Stomach (tissue), 4 donors: ENCODE measurements at regions not wholly inside any gene's neighbourhood (a gene's known extent, or its start where the extent isn't known, plus 50 kb on each side); places are given as distances from the start of the nearest gene placed in this dataset.

Experiments
- EP300 ChIP-seq: sonication (generic); formaldehyde crosslinking; IDR thresholded peaks from one replicate; pipeline ENCODE4 v1.6.1; 2017; ENCODE audit warnings: antibody characterized with exemption
- POLR2A ChIP-seq, 4 donors: fragments of 450-650 bp; IDR thresholded peaks; one replicate each; pipeline ENCODE4 v1.6.1; 2016; ENCODE audit warnings: antibody characterized with exemption in 4 of 4, control low read depth in 2 of 4, mild to moderate bottlenecking in 1 of 4, moderate library complexity in 1 of 4
- TF ChIP-seq, protein P1 (sequence below), 7 experiments: fragments of 450-650 bp in 4 of 7; fragments of 200-600 bp in 3 of 7; sonication (generic) in 3 of 7; IDR thresholded peaks; one replicate each; pipeline ENCODE4 v1.5.1; 2016 to 2019; ENCODE audit warnings: antibody characterized with exemption in 7 of 7, control low read depth in 2 of 7, mild to moderate bottlenecking in 1 of 7

DNA sequence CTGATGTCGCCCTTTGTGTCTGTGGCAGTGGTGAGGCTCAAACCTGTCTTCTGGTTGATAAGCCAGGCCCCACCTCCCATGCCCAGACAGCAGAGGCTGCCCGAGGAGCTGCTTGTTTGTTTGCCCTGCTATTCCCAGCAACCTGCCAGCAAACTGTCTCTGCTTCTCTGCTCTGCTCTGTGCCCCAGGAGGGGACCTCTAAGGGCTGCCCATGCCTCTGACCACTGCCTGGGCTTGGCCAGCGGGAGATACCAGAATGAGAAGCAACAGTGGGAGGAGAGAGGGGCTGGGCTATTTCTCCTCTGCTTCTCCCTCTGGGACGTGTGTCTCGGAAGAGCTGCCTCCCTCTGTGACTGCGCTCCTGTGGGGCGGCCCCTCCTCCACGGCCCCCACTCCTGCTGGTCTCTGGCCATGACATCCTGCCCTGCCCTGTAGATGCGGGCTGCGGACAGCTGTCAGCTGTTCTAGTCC, 213.1 kb downstream of the RPLP1 start:
- TF ChIP-seq POLR2A (IDR thresholded peaks at IDR 0.05) = no peak
- TF ChIP-seq, protein P1, sequence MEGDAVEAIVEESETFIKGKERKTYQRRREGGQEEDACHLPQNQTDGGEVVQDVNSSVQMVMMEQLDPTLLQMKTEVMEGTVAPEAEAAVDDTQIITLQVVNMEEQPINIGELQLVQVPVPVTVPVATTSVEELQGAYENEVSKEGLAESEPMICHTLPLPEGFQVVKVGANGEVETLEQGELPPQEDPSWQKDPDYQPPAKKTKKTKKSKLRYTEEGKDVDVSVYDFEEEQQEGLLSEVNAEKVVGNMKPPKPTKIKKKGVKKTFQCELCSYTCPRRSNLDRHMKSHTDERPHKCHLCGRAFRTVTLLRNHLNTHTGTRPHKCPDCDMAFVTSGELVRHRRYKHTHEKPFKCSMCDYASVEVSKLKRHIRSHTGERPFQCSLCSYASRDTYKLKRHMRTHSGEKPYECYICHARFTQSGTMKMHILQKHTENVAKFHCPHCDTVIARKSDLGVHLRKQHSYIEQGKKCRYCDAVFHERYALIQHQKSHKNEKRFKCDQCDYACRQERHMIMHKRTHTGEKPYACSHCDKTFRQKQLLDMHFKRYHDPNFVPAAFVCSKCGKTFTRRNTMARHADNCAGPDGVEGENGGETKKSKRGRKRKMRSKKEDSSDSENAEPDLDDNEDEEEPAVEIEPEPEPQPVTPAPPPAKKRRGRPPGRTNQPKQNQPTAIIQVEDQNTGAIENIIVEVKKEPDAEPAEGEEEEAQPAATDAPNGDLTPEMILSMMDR (IDR thresholded peaks at IDR 0.05) = no peak
- no peak for TF ChIP-seq EP300
